Stimulated activated CD4-positive, alpha-beta T cell treated with anti-CD3 and anti-CD28 coated beads, Interleukin-1b, Interleukin-23, amount 100 ng/mL, for 4 hours (primary cell): ENCODE measurements at regions not wholly inside any gene's neighbourhood (a gene's known extent, or its start where the extent isn't known, plus 50 kb on each side); places are given as distances from the start of the nearest gene placed in this dataset.
A peak's percentile ranks its signal among the peaks of the same experiment; 100 is the strongest.

Experiments used
- DNase-seq, 2 donors: peaks; one replicate each; pipeline ENCODE4 v3.0.0-alpha.2; 2020; ENCODE audit warnings: low read depth in 2 of 2

- no peak for DNase-seq
Measured at GRCh38 chr2:30310371-30310770, 79.0 kb downstream of the LBH start.

GRCh38 chr2:30310955-30311354 lies 79.6 kb downstream of the LBH start:
- no peak for DNase-seq

- no peak for DNase-seq
Measured at GRCh38 chr2:30311711-30312110, 80.4 kb downstream of the LBH start.

DNA sequence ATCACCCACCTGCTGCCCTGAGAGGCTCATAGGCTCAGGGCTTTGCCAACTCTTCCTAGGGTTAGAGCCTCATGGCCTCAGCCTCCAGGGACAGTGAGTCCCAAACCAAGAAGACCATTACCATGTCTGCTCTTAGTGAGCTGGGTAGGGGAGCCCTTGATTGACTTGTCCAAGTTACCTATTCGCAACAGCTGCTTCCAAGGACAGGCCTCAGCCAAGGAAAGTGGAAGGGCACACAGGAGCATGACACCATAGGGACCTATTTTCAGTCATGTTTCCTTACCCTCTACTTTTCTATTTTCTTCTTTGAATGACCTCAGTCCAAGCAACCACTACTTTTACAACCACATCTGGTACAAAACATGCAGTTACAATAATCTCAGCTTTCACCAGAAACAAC lies 81.6 kb downstream of the LBH start:
- no peak for DNase-seq

- DNase-seq: no peak
Measured at GRCh38 chr2:30314981-30315380, 83.6 kb downstream of the LBH start.

- no peak for DNase-seq
Measured at GRCh38 chr2:30315391-30316063, 84.2 kb downstream of the LBH start.

- no peak for DNase-seq
Measured at GRCh38 chr2:30316408-30316807, 85.1 kb downstream of the LBH start.

- DNase-seq: no peak
Measured at GRCh38 chr2:30318987-30319782, 87.9 kb downstream of the LBH start.

DNA sequence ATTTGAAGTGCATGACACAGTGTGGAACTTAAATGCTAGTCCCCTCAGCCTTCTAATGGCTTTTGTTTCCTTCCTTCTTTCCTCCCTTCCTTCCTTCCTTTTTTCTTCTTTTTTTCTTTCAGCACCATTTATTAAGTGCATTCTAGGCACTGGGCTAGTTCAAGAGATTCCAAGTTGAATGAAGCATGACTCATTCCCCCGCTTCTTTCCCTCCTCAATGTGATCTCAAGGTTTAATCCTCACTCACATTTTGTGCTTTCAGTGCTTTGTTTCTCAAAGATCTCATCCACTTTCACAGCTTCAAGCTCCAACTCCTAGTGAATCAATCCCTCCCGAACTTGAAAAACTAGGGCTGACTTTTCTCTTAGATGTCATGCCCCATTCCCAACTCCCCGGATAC lies 90.1 kb downstream of the LBH start:
- no peak for DNase-seq

- DNase-seq: no peak
Measured at GRCh38 chr2:30323499-30323898, 92.2 kb downstream of the LBH start.

- DNase-seq: no peak
Measured at GRCh38 chr2:30324245-30324908, 93.0 kb downstream of the LBH start.

- no peak for DNase-seq
Measured at GRCh38 chr2:30325600-30326328, 94.4 kb downstream of the LBH start.

DNA sequence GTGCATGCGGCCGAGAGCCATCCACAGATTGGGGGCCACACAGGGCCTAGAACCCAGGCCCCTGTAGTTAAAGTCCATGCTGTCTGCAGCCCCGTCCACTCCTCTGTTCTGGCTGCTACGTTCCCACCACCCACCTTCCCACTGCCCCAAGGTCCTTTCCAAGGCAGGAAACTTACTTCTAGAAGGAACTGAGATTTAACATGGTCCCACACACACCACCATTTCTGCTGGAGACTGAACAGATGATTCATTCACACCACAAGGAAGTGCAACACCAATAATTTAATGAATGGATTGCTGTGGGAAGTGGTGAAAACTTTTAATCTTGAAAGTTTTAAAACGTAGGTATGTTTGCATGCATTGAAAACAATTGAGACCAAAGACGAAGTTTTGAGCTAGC lies 95.2 kb downstream of the LBH start:
- DNase-seq: no peak

GRCh38 chr2:30331038-30331437 lies 99.7 kb downstream of the LBH start:
- DNase-seq: no peak

GRCh38 chr2:30331869-30332268 lies 100.5 kb downstream of the LBH start:
- no peak for DNase-seq

DNA sequence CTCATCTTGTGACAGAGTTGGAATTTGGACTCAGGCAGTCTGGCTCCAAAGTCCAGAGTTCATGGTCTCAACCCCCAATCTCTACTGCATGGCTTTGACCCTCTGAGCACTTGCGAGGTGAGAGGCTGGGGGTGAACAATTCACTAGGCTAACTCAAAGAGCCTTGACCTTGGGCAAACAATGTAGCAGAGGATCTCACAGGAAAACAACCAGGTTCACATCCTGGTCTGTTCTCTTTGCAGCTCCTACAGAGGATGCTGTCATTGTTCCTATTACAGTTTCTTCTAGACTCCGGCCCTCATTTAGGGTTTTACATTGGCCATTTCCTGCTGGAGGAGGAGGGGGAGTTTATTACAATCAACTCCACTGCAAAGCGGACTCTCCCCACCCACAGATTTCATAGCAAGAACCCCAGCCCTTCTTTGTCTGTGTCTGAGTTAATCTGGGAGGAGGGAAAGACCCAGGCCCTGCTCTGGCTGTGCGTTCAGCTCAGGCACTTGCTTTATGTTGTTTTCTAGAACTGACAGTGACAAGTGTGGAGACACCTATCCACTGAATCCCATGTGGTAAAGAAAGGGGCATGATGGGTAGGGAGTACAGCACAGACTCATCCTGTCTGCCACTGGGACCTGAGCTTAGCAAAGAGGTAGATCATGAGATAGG lies 101.6 kb downstream of the LBH start:
- peak; percentile 25 to 36 for DNase-seq

GRCh38 chr2:30334762-30335363 lies 103.5 kb downstream of the LBH start:
- DNase-seq: no peak

DNA sequence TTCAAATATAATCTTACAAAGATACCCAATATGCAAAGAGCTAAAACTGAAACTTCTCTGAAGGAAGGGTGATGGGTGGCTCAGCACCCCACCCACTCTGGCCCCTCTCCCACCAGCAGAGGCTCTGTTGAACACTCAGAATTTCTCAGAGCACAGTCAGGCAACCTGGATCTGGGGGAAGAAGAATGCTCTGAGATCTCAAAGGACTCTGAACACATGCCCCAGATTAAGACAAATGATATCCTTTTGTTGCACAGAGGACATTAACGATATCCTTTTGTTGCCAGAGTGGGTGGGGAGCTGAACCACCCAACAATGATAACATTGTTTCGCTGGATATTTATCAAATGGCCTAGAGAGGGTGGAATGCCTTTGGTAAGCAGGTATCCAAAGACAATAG lies 104.8 kb downstream of the LBH start:
- no peak for DNase-seq

DNA sequence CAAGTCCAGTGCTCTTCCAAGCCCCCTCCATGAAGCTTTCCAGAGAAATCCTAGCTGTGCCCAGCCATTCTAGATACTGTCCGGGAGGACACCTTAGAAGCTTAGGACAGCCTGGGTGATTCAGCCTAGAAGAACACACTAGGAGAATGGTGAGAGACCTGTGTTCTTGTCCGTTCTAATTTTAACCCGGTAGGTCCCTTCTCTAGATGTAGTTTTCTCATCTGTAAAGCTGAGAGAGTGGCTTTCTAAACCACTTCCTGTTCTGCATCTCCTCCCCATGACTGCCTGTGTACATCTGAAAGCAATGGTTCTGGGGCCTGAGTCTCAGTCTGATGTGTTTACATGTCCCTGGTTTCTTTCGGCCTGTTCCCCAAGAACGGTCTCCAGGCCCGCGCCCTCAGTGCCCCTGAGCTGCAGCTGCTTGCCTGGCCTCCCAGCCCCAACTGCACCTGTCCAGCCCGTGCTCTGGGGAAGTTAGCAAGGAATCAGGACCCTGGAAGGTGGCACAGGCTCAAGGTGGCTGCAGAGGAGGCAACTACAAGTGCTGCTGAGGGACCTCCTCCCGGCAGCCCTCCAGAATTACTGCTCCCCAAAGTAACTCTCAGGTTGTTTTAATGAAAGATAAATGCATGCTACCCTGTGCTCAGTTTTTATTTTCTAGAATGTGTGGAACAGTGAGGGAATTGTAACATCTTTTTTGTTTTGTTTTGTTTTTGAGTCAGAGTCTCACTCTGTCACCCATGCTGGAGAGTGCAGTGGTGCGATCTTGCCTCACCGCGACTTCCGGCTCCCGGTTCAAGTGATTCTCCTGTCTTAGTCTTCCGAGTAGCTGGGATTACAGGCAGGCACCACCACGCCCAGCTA lies 105.9 kb downstream of the LBH start:
- peak in 1 of 2 donors; percentile 28 for DNase-seq

DNA sequence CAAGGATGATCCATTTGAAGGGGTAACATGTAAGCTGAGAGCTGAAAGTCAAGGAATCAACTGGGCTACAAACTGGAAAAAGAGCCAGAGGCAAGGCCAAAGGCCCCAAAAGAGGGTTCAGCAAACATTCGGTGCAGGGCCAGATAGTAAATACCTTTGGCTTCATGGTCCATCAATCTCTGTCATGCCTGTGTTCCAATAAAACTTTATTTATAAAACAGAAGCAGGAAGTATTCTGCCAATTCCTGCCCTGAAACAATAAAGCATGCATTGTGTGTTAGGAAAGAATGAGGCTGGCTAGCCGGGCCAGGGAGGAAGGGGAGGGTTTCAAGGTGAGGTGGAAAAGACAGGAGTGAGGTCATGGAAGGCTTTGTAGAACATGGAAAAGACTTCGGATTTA lies 107.1 kb downstream of the LBH start:
- DNase-seq: no peak
